IMR-90 (cell line): ENCODE measurements at regions not wholly inside any gene's neighbourhood (a gene's known extent, or its start where the extent isn't known, plus 50 kb on each side); places are given as distances from the start of the nearest gene placed in this dataset.

Experiments
- BHLHE40 ChIP-seq: fragments of 150-350 bp; IDR thresholded peaks from 2 replicates; pipeline ENCODE4 v1.6.1; 2016; ENCODE audit warnings: mild to moderate bottlenecking, low read depth, low read length
- CEBPB ChIP-seq: IDR thresholded peaks from 2 replicates; pipeline ENCODE4 v1.6.1; 2012; ENCODE audit warnings: low read depth, low read length, improper control_type of control experiment
- ELK1 ChIP-seq: fragments of 150-350 bp; IDR thresholded peaks from 2 replicates; pipeline ENCODE4 v1.6.1; 2016; ENCODE audit warnings: low read depth, mild to moderate bottlenecking, low read length, moderate library complexity, borderline replicate concordance
- FOS ChIP-seq: fragments of 150-350 bp; IDR thresholded peaks from 2 replicates; pipeline ENCODE4 v1.6.1; 2016; ENCODE audit warnings: low read depth, low read length
- MAFK ChIP-seq: IDR thresholded peaks from 2 replicates; pipeline ENCODE4 v1.6.1; 2012; ENCODE audit warnings: low read depth, low read length, improper control_type of control experiment
- MAZ ChIP-seq: IDR thresholded peaks from 2 replicates; pipeline ENCODE4 v1.6.1; 2012; ENCODE audit warnings: low read depth, mild to moderate bottlenecking, low read length, improper control_type of control experiment, moderate library complexity, borderline replicate concordance
- MXI1 ChIP-seq: IDR thresholded peaks from 2 replicates; pipeline ENCODE4 v1.6.1; 2012; ENCODE audit warnings: low read depth, mild to moderate bottlenecking, low read length, moderate library complexity, borderline replicate concordance
- NFE2L2 ChIP-seq: fragments of 150-350 bp; IDR thresholded peaks from 2 replicates; pipeline ENCODE4 v1.6.1; 2016; ENCODE audit warnings: low read depth, mild to moderate bottlenecking, low read length
- POLR2A ChIP-seq: IDR thresholded peaks from 2 replicates; pipeline ENCODE4 v1.6.1; 2012; ENCODE audit warnings: mild to moderate bottlenecking, low read depth, low read length
- RAD21 ChIP-seq: IDR thresholded peaks from 2 replicates; pipeline ENCODE4 v1.6.1; 2012; ENCODE audit warnings: low read length, improper control_type of control experiment
- RFX5 ChIP-seq: IDR thresholded peaks from 2 replicates; pipeline ENCODE4 v1.8.0; 2012; ENCODE audit warnings: low read depth, mild to moderate bottlenecking, low read length, moderate library complexity
- SMC3 ChIP-seq: fragments of 150-350 bp; IDR thresholded peaks from 2 replicates; pipeline ENCODE4 v1.6.1; 2016; ENCODE audit warnings: low read depth, mild to moderate bottlenecking, antibody characterized with exemption, low read length, moderate library complexity
- USF2 ChIP-seq: fragments of 150-350 bp; IDR thresholded peaks from 2 replicates; pipeline ENCODE4 v1.6.1; 2017; ENCODE audit warnings: mild to moderate bottlenecking, antibody characterized with exemption, low read length, low read depth
- TF ChIP-seq, protein P1 (sequence below): conservative IDR thresholded peaks from 2 replicates; pipeline ENCODE4 v1.5.1; 2012; ENCODE audit warnings: mild to moderate bottlenecking, low read depth, low read length, improper control_type of control experiment

- TF ChIP-seq, protein P1, sequence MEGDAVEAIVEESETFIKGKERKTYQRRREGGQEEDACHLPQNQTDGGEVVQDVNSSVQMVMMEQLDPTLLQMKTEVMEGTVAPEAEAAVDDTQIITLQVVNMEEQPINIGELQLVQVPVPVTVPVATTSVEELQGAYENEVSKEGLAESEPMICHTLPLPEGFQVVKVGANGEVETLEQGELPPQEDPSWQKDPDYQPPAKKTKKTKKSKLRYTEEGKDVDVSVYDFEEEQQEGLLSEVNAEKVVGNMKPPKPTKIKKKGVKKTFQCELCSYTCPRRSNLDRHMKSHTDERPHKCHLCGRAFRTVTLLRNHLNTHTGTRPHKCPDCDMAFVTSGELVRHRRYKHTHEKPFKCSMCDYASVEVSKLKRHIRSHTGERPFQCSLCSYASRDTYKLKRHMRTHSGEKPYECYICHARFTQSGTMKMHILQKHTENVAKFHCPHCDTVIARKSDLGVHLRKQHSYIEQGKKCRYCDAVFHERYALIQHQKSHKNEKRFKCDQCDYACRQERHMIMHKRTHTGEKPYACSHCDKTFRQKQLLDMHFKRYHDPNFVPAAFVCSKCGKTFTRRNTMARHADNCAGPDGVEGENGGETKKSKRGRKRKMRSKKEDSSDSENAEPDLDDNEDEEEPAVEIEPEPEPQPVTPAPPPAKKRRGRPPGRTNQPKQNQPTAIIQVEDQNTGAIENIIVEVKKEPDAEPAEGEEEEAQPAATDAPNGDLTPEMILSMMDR: no peak
- TF ChIP-seq POLR2A (no peak), FOS (no peak), MXI1 (no peak), RFX5 (no peak), ELK1 (no peak), CEBPB (no peak), USF2 (no peak), BHLHE40 (no peak), MAFK (no peak), RAD21 (no peak), NFE2L2 (no peak), SMC3 (no peak), MAZ (no peak)
Measured at GRCh38 chr5:153308282-153308681, 182.2 kb upstream of the GRIA1 start.
